A549 (cell line): ENCODE measurements at regions not wholly inside any gene's neighbourhood (a gene's known extent, or its start where the extent isn't known, plus 50 kb on each side); places are given as distances from the start of the nearest gene placed in this dataset.

Experiments
- CBX2 ChIP-seq: fragments of 200-600 bp; sonication (generic); IDR thresholded peaks from 2 replicates; pipeline ENCODE4 v1.6.1; 2016; ENCODE audit warnings: low read depth, mild to moderate bottlenecking, borderline replicate concordance
- EP300 ChIP-seq, 2 experiments: fragments of >200 bp; sonication (Bioruptor Twin); formaldehyde crosslinking; IDR thresholded peaks; 2 replicates in 1 of 2; 3 replicates in 1 of 2; pipeline ENCODE4 v1.6.1; 2016 to 2017
- FOSL2 ChIP-seq, 2 experiments: fragments of 450-650 bp in 1 of 2; fragments of >200 bp in 1 of 2; sonication (Bioruptor Twin) in 1 of 2; formaldehyde crosslinking; IDR thresholded peaks; 2 replicates each; pipeline versions ENCODE4 v1.5.0 to v1.6.1; 2016 to 2020; ENCODE audit warnings: mild to moderate bottlenecking in 1 of 2, moderate library complexity in 1 of 2
- JUN ChIP-seq, 2 experiments: fragments of >200 bp; sonication (Bioruptor Twin); formaldehyde crosslinking; IDR thresholded peaks; 2 replicates in 1 of 2; 3 replicates in 1 of 2; pipeline ENCODE4 v1.6.1; 2016 to 2017
- JUNB ChIP-seq: fragments of >200 bp; sonication (Bioruptor Twin); formaldehyde crosslinking; IDR thresholded peaks from 2 replicates; pipeline ENCODE4 v1.6.1; 2016
- POLR2AphosphoS2 ChIP-seq: conservative IDR thresholded peaks from 2 replicates; pipeline ENCODE4 v1.6.1; 2012; ENCODE audit warnings: low read length, improper control_type of control experiment, inconsistent platforms
- RAD21 ChIP-seq, 2 experiments: fragments of >200 bp in 1 of 2; sonication (Bioruptor Twin) in 1 of 2; formaldehyde crosslinking in 1 of 2; IDR thresholded peaks in 1 of 2; conservative IDR thresholded peaks in 1 of 2; 2 replicates in 1 of 2; 3 replicates in 1 of 2; pipeline ENCODE4 v1.6.1; 2012 to 2018; ENCODE audit warnings: inconsistent platforms in 1 of 2
- RNF2 ChIP-seq: fragments of 200-600 bp; sonication (generic); IDR thresholded peaks from 2 replicates; pipeline ENCODE4 v1.6.1; 2016; ENCODE audit warnings: low read depth, mild to moderate bottlenecking, antibody characterized with exemption, moderate library complexity, borderline replicate concordance
- SREBF2 ChIP-seq: fragments of 450-650 bp; IDR thresholded peaks from 2 replicates; pipeline ENCODE4 v1.6.1; 2014; ENCODE audit warnings: mild to moderate bottlenecking, moderate library complexity
- TF ChIP-seq, protein P1 (sequence below): fragments of >200 bp; sonication (Bioruptor Twin); formaldehyde crosslinking; IDR thresholded peaks from 3 replicates; pipeline ENCODE4 v1.5.1; 2016
- TF ChIP-seq, protein P2 (sequence below): IDR thresholded peaks from 2 replicates; pipeline ENCODE4 v1.6.1; 2012
- TF ChIP-seq, protein P3 (sequence below): fragments of 200-600 bp; sonication (generic); IDR thresholded peaks from 2 replicates; pipeline ENCODE4 v1.6.1; 2016; ENCODE audit warnings: antibody characterized with exemption, mild to moderate bottlenecking, moderate library complexity
- TF ChIP-seq, protein P4 (sequence below): fragments of 450-650 bp; IDR thresholded peaks from 2 replicates; pipeline ENCODE4 v1.6.1; 2014; ENCODE audit warnings: antibody characterized with exemption

DNA sequence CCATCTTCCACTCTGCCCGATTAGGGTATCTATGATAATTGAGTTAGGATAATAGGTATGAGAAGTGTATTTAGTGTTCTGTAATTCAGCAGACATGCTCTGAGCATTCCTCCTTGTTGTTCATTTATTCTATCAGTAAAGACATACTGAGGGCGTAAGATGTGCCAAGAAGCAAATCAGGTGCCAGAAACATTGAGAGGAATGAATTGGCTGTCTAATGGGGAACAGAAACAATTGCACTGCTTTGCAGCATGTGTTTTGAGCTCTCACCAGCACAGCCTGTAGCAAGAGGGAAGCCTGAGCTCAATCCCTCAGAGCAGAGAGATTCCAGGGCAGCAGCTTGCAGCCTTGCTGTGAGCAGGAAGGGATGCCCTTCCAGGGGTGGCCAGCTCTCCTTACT, 589.3 kb downstream of the BCL11B start:
- TF ChIP-seq, protein P1, sequence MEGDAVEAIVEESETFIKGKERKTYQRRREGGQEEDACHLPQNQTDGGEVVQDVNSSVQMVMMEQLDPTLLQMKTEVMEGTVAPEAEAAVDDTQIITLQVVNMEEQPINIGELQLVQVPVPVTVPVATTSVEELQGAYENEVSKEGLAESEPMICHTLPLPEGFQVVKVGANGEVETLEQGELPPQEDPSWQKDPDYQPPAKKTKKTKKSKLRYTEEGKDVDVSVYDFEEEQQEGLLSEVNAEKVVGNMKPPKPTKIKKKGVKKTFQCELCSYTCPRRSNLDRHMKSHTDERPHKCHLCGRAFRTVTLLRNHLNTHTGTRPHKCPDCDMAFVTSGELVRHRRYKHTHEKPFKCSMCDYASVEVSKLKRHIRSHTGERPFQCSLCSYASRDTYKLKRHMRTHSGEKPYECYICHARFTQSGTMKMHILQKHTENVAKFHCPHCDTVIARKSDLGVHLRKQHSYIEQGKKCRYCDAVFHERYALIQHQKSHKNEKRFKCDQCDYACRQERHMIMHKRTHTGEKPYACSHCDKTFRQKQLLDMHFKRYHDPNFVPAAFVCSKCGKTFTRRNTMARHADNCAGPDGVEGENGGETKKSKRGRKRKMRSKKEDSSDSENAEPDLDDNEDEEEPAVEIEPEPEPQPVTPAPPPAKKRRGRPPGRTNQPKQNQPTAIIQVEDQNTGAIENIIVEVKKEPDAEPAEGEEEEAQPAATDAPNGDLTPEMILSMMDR = no peak
- TF ChIP-seq SREBF2 (no peak), EP300 (IDR thresholded peaks at IDR 0.05) (no peak), FOSL2 (IDR thresholded peaks at IDR 0.05) (no peak), FOSL2 (CRISPR knock-in tag; IDR thresholded peaks at IDR 0.05) (no peak), JUNB (no peak), CBX2 (no peak), JUN (IDR thresholded peaks at IDR 0.05) (no peak), RAD21 (conservative IDR thresholded peaks at IDR 0.05 in 1 of 2, IDR thresholded peaks at IDR 0.05 in 1 of 2) (no peak), RNF2 (no peak), POLR2AphosphoS2 (no peak)
- TF ChIP-seq, protein P2, sequence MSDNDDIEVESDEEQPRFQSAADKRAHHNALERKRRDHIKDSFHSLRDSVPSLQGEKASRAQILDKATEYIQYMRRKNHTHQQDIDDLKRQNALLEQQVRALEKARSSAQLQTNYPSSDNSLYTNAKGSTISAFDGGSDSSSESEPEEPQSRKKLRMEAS = no peak
- TF ChIP-seq, protein P3, sequence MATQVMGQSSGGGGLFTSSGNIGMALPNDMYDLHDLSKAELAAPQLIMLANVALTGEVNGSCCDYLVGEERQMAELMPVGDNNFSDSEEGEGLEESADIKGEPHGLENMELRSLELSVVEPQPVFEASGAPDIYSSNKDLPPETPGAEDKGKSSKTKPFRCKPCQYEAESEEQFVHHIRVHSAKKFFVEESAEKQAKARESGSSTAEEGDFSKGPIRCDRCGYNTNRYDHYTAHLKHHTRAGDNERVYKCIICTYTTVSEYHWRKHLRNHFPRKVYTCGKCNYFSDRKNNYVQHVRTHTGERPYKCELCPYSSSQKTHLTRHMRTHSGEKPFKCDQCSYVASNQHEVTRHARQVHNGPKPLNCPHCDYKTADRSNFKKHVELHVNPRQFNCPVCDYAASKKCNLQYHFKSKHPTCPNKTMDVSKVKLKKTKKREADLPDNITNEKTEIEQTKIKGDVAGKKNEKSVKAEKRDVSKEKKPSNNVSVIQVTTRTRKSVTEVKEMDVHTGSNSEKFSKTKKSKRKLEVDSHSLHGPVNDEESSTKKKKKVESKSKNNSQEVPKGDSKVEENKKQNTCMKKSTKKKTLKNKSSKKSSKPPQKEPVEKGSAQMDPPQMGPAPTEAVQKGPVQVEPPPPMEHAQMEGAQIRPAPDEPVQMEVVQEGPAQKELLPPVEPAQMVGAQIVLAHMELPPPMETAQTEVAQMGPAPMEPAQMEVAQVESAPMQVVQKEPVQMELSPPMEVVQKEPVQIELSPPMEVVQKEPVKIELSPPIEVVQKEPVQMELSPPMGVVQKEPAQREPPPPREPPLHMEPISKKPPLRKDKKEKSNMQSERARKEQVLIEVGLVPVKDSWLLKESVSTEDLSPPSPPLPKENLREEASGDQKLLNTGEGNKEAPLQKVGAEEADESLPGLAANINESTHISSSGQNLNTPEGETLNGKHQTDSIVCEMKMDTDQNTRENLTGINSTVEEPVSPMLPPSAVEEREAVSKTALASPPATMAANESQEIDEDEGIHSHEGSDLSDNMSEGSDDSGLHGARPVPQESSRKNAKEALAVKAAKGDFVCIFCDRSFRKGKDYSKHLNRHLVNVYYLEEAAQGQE = no peak
- TF ChIP-seq, protein P4, sequence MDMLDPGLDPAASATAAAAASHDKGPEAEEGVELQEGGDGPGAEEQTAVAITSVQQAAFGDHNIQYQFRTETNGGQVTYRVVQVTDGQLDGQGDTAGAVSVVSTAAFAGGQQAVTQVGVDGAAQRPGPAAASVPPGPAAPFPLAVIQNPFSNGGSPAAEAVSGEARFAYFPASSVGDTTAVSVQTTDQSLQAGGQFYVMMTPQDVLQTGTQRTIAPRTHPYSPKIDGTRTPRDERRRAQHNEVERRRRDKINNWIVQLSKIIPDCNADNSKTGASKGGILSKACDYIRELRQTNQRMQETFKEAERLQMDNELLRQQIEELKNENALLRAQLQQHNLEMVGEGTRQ = no peak
